Omental fat pad (tissue), 3 donors: ENCODE measurements at regions not wholly inside any gene's neighbourhood (a gene's known extent, or its start where the extent isn't known, plus 50 kb on each side); places are given as distances from the start of the nearest gene placed in this dataset.

Experiments
- ATAC-seq: fragments of 150-250 bp; one replicate; pipeline ENCODE4 v1.9.1; 2016; ENCODE audit warnings: mild to moderate bottlenecking, moderate library complexity; ENCODE audit not compliant: low FRiP score
- DNase-seq: peaks from one replicate; pipeline ENCODE4 v3.0.0-alpha.2; 2019; ENCODE audit warnings: low spot score
- CTCF ChIP-seq, 3 donors: fragments of 450-650 bp; IDR thresholded peaks; one replicate each; pipeline ENCODE4 v1.5.1; 2016 to 2017; ENCODE audit warnings: antibody characterized with exemption in 3 of 3, mild to moderate bottlenecking in 3 of 3, moderate library complexity in 2 of 3

GRCh38 chr16:55077266-55077665 is 146.6 kb downstream of the IRX5 start:
- no peak for TF ChIP-seq CTCF (IDR thresholded peaks at IDR 0.05)
- ATAC-seq (no peak), DNase-seq (no peak)

GRCh38 chr16:55078153-55078552 is 147.5 kb downstream of the IRX5 start:
- no peak for DNase-seq
- no peak for ATAC-seq
- TF ChIP-seq CTCF (IDR thresholded peaks at IDR 0.05) = no peak

GRCh38 chr16:55078699-55079410 is 148.2 kb downstream of the IRX5 start:
- ATAC-seq = no peak
- no peak for TF ChIP-seq CTCF (IDR thresholded peaks at IDR 0.05)
- no peak for DNase-seq

GRCh38 chr16:55081622-55082590 is 151.2 kb downstream of the IRX5 start:
- DNase-seq = no peak
- ATAC-seq = no peak
- no peak for TF ChIP-seq CTCF (IDR thresholded peaks at IDR 0.05)

GRCh38 chr16:55082591-55082976 is 151.9 kb downstream of the IRX5 start:
- ATAC-seq (no peak), DNase-seq (no peak)
- TF ChIP-seq CTCF (IDR thresholded peaks at IDR 0.05) = no peak

GRCh38 chr16:55083052-55083451 is 152.4 kb downstream of the IRX5 start:
- no peak for TF ChIP-seq CTCF (IDR thresholded peaks at IDR 0.05)
- ATAC-seq (no peak), DNase-seq (no peak)
